ENCODE measurements at regions not wholly inside any gene's neighbourhood (a gene's known extent, or its start where the extent isn't known, plus 50 kb on each side); places are given as distances from the start of the nearest gene placed in this dataset.

- Histone ChIP-seq H4K20me1 (ENCODE audit: insufficient read depth, low read length) (no peaks in the 10 kb centered on the region), H3K79me2 (ENCODE audit: low read length) (no peaks in the 10 kb centered on the region), H3K9ac (ENCODE audit: low read length) (no peak overlapping the region), H3K27me3 (ENCODE audit: low read depth, low read length) (no peaks in the 10 kb centered on the region), H3K4me1 (ENCODE audit: low read length) (no peaks in the 10 kb centered on the region), H2AFZ (ENCODE audit: low read depth, low read length) (no peak overlapping the region), H3K27ac (ENCODE audit: low read length) (no peak overlapping the region), H3K4me3 (ENCODE audit: low read length) (no peak overlapping the region), H3K9me3 (ENCODE audit: insufficient read depth, low read length) (no peaks in the 10 kb centered on the region), H3K36me3 (replicated peaks; ENCODE audit: low read depth, low read length) (no peaks in the 10 kb centered on the region), H3K4me2 (ENCODE audit: low read length) (no peak overlapping the region)
- no peak for TF ChIP-seq CTCF (IDR thresholded peaks at IDR 0.05; ENCODE audit: low read depth, low read length)
- TF ChIP-seq EZH2phosphoT487 (IDR thresholded peaks at IDR 0.05; ENCODE audit: low read depth): no peak
Measured at GRCh38 chr5:135212361-135213026, 178.5 kb upstream of the PITX1 start.

GRCh38 chr5:135211791-135212190 lies 177.8 kb upstream of the PITX1 start:
- Histone ChIP-seq H3K9me3 (ENCODE audit: insufficient read depth, low read length) (no peaks in the 10 kb centered on the region), H3K36me3 (replicated peaks; ENCODE audit: low read depth, low read length) (no peaks in the 10 kb centered on the region), H2AFZ (ENCODE audit: low read depth, low read length) (no peak overlapping the region), H4K20me1 (ENCODE audit: insufficient read depth, low read length) (no peaks in the 10 kb centered on the region), H3K27me3 (ENCODE audit: low read depth, low read length) (no peaks in the 10 kb centered on the region), H3K4me1 (ENCODE audit: low read length) (no peaks in the 10 kb centered on the region), H3K79me2 (ENCODE audit: low read length) (no peaks in the 10 kb centered on the region), H3K27ac (ENCODE audit: low read length) (no peak overlapping the region), H3K4me3 (ENCODE audit: low read length) (no peak overlapping the region), H3K9ac (ENCODE audit: low read length) (no peak overlapping the region), H3K4me2 (ENCODE audit: low read length) (no peak overlapping the region)
- TF ChIP-seq CTCF (IDR thresholded peaks at IDR 0.05; ENCODE audit: low read depth, low read length): no peak
- no peak for TF ChIP-seq EZH2phosphoT487 (IDR thresholded peaks at IDR 0.05; ENCODE audit: low read depth)

GRCh38 chr5:135211083-135211790 lies 177.2 kb upstream of the PITX1 start:
- Histone ChIP-seq H3K9ac (ENCODE audit: low read length) (no peak overlapping the region), H2AFZ (ENCODE audit: low read depth, low read length) (no peak overlapping the region)

More at GRCh38 chr5:135211083-135211790, 177.2 kb upstream of the PITX1 start:
- no peak overlapping the region for H3K4me2 ChIP-seq (ENCODE audit: low read length)
- H3K9me3 ChIP-seq (ENCODE audit: insufficient read depth, low read length): no peaks in the 10 kb centered on the region
- H3K4me1 ChIP-seq (ENCODE audit: low read length): no peaks in the 10 kb centered on the region
- no peaks in the 10 kb centered on the region for H4K20me1 ChIP-seq (ENCODE audit: insufficient read depth, low read length)
- H3K79me2 ChIP-seq (ENCODE audit: low read length): no peaks in the 10 kb centered on the region
- H3K4me3 ChIP-seq (ENCODE audit: low read length): no peak overlapping the region
- H3K27me3 ChIP-seq (ENCODE audit: low read depth, low read length): no peaks in the 10 kb centered on the region
- H3K27ac ChIP-seq (ENCODE audit: low read length): no peak overlapping the region
- no peaks in the 10 kb centered on the region for H3K36me3 ChIP-seq (replicated peaks; ENCODE audit: low read depth, low read length)
- TF ChIP-seq CTCF (IDR thresholded peaks at IDR 0.05; ENCODE audit: low read depth, low read length): no peak
- TF ChIP-seq EZH2phosphoT487 (IDR thresholded peaks at IDR 0.05; ENCODE audit: low read depth): no peak

All from OCI-LY3 (cell line).